PC-9 (cell line): ENCODE measurements at regions not wholly inside any gene's neighbourhood (a gene's known extent, or its start where the extent isn't known, plus 50 kb on each side); places are given as distances from the start of the nearest gene placed in this dataset.

Source experiments
- EZH2 ChIP-seq: fragments of 200-600 bp; sonication (generic); IDR thresholded peaks from 2 replicates; pipeline ENCODE4 v1.8.0; 2017; ENCODE audit warnings: antibody characterized with exemption, low read depth
- TF ChIP-seq, protein P1 (sequence below): fragments of 200-600 bp; sonication (generic); conservative IDR thresholded peaks from 2 replicates; pipeline ENCODE4 v1.6.1; 2017; ENCODE audit warnings: mixed run types, antibody characterized with exemption, mild to moderate bottlenecking, moderate library complexity

DNA sequence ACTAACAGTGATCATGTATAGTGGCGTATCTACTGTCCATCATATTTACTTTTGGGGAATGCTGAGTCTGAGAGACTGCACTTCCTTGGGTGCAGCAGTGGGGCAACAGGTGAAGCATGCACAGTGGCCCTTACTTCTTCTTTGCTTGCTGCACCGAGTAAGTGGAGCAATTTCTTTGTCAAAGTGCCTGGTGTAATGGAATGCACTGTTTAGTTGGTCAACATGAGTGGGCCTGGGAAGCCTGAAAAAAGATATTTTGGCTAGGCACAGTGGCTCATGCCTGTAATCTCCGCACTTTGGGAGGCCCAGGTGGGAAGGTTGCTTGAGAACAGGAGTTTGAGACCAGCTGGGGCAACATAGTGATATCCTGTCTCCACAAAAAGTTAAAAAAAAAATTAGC lies 94.9 kb downstream of the OLFM4 start:
- TF ChIP-seq, protein P1, sequence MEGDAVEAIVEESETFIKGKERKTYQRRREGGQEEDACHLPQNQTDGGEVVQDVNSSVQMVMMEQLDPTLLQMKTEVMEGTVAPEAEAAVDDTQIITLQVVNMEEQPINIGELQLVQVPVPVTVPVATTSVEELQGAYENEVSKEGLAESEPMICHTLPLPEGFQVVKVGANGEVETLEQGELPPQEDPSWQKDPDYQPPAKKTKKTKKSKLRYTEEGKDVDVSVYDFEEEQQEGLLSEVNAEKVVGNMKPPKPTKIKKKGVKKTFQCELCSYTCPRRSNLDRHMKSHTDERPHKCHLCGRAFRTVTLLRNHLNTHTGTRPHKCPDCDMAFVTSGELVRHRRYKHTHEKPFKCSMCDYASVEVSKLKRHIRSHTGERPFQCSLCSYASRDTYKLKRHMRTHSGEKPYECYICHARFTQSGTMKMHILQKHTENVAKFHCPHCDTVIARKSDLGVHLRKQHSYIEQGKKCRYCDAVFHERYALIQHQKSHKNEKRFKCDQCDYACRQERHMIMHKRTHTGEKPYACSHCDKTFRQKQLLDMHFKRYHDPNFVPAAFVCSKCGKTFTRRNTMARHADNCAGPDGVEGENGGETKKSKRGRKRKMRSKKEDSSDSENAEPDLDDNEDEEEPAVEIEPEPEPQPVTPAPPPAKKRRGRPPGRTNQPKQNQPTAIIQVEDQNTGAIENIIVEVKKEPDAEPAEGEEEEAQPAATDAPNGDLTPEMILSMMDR: no peak
- TF ChIP-seq EZH2: no peak
